ENCODE measurements at regions not wholly inside any gene's neighbourhood (a gene's known extent, or its start where the extent isn't known, plus 50 kb on each side); places are given as distances from the start of the nearest gene placed in this dataset.

DNA sequence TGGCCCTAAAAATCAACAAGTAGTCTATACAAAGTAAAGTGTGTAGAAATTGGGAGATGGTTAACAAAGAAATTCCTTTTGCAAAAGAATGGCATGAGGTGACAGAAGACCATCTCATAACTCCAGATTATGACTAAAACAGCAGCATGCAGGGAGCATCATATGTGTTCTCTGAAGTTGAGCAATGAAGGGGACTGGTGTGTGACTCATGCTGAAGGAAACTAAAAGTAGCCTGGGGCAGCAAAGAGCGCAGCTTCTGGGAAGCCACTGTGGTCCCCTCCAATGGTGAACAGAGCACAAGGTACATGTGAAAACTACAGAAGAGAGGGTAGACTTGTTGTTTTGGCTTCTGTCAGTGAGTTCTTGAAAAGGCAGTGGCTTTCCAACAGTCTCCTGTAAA is 133.4 kb downstream of the MACC1 start:
- TF ChIP-seq ZNF157 (tag by site-specific recombination; IDR thresholded peaks at IDR 0.05) (no peak), ZNF311 (tag by site-specific recombination; IDR thresholded peaks at IDR 0.05; ENCODE audit: borderline replicate concordance) (no peak), ZNF423 (tag by site-specific recombination; IDR thresholded peaks at IDR 0.05) (no peak), SP2 (tag by site-specific recombination; IDR thresholded peaks at IDR 0.05) (no peak), ZSCAN16 (tag by site-specific recombination; IDR thresholded peaks at IDR 0.05) (no peak), ZNF830 (tag by site-specific recombination; IDR thresholded peaks at IDR 0.05; ENCODE audit: low read depth) (no peak), ZNF747 (tag by site-specific recombination; IDR thresholded peaks at IDR 0.05) (no peak), ZNF394 (tag by site-specific recombination; IDR thresholded peaks at IDR 0.05; ENCODE audit: borderline replicate concordance) (no peak), ZNF791 (tag by site-specific recombination; IDR thresholded peaks at IDR 0.05) (no peak), ZNF514 (tag by site-specific recombination; IDR thresholded peaks at IDR 0.05) (no peak), BCL11A (tag by site-specific recombination; IDR thresholded peaks at IDR 0.05; ENCODE audit: low read depth) (no peak)
- TF ChIP-seq, protein P1, sequence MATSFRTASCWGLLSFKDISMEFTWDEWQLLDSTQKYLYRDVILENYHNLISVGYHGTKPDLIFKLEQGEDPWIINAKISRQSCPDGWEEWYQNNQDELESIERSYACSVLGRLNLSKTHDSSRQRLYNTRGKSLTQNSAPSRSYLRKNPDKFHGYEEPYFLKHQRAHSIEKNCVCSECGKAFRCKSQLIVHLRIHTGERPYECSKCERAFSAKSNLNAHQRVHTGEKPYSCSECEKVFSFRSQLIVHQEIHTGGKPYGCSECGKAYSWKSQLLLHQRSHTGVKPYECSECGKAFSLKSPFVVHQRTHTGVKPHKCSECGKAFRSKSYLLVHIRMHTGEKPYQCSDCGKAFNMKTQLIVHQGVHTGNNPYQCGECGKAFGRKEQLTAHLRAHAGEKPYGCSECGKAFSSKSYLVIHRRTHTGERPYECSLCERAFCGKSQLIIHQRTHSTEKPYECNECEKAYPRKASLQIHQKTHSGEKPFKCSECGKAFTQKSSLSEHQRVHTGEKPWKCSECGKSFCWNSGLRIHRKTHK (tag by site-specific recombination; IDR thresholded peaks at IDR 0.05), result no peak
- no peaks in the 10 kb centered on the region for H3K36me3 ChIP-seq (ENCODE audit: control insufficient read depth in 2 of 2, insufficient read depth in 1 of 2, low read length in 2 of 2)
- no peak overlapping the region for H3K27ac ChIP-seq (ENCODE audit: extremely low read depth, low read depth, low read length)
- no peaks in the 10 kb centered on the region for H3K4me1 ChIP-seq (ENCODE audit: control insufficient read depth, insufficient read depth, low read length)
- no peak overlapping the region for H3K4me3 ChIP-seq (ENCODE audit: low read depth, low read length)
- ChIA-PET POLR2A (no interaction called here), CTCF (no interaction called here)
- no peaks in the 10 kb centered on the region for H3K9me3 ChIP-seq (ENCODE audit: control insufficient read depth, insufficient read depth, low read depth, low read length)

DNA sequence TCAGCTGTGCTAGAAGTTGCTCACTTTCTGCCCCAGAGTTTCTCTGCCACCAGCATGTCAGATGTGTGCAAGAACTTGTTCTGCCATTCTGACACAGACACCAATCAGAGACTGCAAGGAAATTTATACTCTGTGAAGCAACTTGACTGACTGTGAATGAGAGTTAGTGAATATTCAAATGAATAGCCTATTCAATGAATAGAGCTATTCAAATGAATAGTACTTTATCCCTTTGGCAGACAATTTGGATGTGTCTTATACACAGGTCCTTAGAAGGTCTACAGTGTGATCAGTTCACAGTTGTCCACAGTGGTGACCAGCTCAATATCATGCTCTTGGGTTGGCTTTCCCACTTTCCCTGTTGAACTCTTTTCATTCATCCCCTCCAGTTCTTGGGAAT is 138.1 kb downstream of the MACC1 start:
- no peaks in the 10 kb centered on the region for H3K4me1 ChIP-seq (ENCODE audit: control insufficient read depth, insufficient read depth, low read length)
- POLR2A ChIA-PET, result no interaction called here
- TF ChIP-seq ZNF214 (tag by site-specific recombination; IDR thresholded peaks at IDR 0.05; ENCODE audit: borderline replicate concordance) (no peak), KLF9 (tag by site-specific recombination; IDR thresholded peaks at IDR 0.05; ENCODE audit: low read depth) (no peak), ZNF610 (tag by site-specific recombination; IDR thresholded peaks at IDR 0.05; ENCODE audit: borderline replicate concordance) (no peak), ZFP41 (tag by site-specific recombination; IDR thresholded peaks at IDR 0.05; ENCODE audit: borderline replicate concordance) (no peak), ZBTB8A (tag by site-specific recombination; IDR thresholded peaks at IDR 0.05) (no peak), ZNF155 (tag by site-specific recombination; IDR thresholded peaks at IDR 0.05) (no peak), ZSCAN30 (tag by site-specific recombination; IDR thresholded peaks at IDR 0.05) (no peak), ZBTB21 (tag by site-specific recombination; IDR thresholded peaks at IDR 0.05) (no peak), KLF16 (tag by site-specific recombination; IDR thresholded peaks at IDR 0.05) (no peak), ZNF664 (tag by site-specific recombination; IDR thresholded peaks at IDR 0.05) (no peak), GFI1B (tag by site-specific recombination; IDR thresholded peaks at IDR 0.05) (no peak), WT1 (tag by site-specific recombination; IDR thresholded peaks at IDR 0.05) (no peak), ZNF701 (tag by site-specific recombination; IDR thresholded peaks at IDR 0.05) (no peak), ZNF558 (tag by site-specific recombination; IDR thresholded peaks at IDR 0.05) (no peak), ZNF776 (tag by site-specific recombination; IDR thresholded peaks at IDR 0.05; ENCODE audit: borderline replicate concordance) (no peak), ZNF548 (tag by site-specific recombination; IDR thresholded peaks at IDR 0.05) (no peak), ZNF169 (tag by site-specific recombination; IDR thresholded peaks at IDR 0.05) (no peak)
- TF ChIP-seq, protein P2, sequence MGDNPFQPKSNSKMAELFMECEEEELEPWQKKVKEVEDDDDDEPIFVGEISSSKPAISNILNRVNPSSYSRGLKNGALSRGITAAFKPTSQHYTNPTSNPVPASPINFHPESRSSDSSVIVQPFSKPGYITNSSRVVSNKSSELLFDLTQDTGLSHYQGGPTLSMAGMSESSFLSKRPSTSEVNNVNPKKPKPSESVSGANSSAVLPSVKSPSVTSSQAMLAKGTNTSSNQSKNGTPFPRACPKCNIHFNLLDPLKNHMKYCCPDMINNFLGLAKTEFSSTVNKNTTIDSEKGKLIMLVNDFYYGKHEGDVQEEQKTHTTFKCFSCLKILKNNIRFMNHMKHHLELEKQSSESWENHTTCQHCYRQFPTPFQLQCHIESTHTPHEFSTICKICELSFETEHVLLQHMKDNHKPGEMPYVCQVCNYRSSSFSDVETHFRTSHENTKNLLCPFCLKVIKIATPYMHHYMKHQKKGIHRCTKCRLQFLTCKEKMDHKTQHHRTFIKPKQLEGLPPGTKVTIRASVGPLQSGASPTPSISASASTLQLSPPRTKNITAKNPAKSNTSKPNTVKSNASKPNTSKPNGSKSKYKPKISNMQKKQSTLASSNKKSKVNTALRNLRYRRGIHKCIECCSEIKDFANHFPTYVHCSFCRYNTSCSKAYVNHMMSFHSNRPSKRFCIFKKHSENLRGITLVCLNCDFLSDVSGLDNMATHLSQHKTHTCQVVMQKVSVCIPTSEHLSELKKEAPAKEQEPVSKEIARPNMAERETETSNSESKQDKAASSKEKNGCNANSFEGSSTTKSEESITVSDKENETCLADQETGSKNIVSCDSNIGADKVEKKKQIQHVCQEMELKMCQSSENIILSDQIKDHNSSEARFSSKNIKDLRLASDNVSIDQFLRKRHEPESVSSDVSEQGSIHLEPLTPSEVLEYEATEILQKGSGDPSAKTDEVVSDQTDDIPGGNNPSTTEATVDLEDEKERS (tag by site-specific recombination; IDR thresholded peaks at IDR 0.05), result no peak
- TF ChIP-seq, protein P3, sequence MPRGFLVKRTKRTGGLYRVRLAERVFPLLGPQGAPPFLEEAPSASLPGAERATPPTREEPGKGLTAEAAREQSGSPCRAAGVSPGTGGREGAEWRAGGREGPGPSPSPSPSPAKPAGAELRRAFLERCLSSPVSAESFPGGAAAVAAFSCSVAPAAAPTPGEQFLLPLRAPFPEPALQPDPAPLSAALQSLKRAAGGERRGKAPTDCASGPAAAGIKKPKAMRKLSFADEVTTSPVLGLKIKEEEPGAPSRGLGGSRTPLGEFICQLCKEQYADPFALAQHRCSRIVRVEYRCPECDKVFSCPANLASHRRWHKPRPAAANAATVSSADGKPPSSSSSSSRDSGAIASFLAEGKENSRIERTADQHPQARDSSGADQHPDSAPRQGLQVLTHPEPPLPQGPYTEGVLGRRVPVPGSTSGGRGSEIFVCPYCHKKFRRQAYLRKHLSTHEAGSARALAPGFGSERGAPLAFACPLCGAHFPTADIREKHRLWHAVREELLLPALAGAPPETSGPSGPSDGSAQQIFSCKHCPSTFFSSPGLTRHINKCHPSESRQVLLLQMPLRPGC (tag by site-specific recombination; IDR thresholded peaks at IDR 0.05), result no peak
- TF ChIP-seq, protein P4, sequence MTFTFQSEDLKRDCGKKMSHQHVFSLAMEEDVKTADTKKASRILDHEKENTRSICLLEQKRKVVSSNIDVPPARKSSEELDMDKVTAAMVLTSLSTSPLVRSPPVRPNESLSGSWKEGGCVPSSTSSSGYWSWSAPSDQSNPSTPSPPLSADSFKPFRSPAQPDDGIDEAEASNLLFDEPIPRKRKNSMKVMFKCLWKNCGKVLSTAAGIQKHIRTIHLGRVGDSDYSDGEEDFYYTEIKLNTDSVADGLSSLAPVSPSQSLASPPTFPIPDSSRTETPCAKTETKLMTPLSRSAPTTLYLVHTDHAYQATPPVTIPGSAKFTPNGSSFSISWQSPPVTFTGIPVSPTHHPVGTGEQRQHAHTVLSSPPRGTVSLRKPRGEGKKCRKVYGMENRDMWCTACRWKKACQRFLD (tag by site-specific recombination; IDR thresholded peaks at IDR 0.05), result no peak
- CTCF ChIA-PET, result no interaction called here
- no peak overlapping the region for H3K27ac ChIP-seq (ENCODE audit: extremely low read depth, low read depth, low read length)
- H3K9me3 ChIP-seq (ENCODE audit: control insufficient read depth, insufficient read depth, low read depth, low read length), result no peaks in the 10 kb centered on the region
- no peaks in the 10 kb centered on the region for H3K36me3 ChIP-seq (ENCODE audit: control insufficient read depth in 2 of 2, insufficient read depth in 1 of 2, low read length in 2 of 2)
- H3K4me3 ChIP-seq (ENCODE audit: low read depth, low read length), result no peak overlapping the region

Measured in HEK293 (cell line).